ENCODE measurements at regions not wholly inside any gene's neighbourhood (a gene's known extent, or its start where the extent isn't known, plus 50 kb on each side); places are given as distances from the start of the nearest gene placed in this dataset.

- no peak for DNase-seq (ENCODE audit: low read depth in 2 of 2)
These were observed 241.2 kb upstream of the NCKAP5 start for GRCh38 chr2:133809485-133809884.

- DNase-seq (ENCODE audit: low read depth in 2 of 2) = no peak
These were observed 242.3 kb upstream of the NCKAP5 start for GRCh38 chr2:133810559-133810958.

- DNase-seq (ENCODE audit: low read depth in 2 of 2) = no peak
These were observed 243.3 kb upstream of the NCKAP5 start for GRCh38 chr2:133811409-133812125.

DNA sequence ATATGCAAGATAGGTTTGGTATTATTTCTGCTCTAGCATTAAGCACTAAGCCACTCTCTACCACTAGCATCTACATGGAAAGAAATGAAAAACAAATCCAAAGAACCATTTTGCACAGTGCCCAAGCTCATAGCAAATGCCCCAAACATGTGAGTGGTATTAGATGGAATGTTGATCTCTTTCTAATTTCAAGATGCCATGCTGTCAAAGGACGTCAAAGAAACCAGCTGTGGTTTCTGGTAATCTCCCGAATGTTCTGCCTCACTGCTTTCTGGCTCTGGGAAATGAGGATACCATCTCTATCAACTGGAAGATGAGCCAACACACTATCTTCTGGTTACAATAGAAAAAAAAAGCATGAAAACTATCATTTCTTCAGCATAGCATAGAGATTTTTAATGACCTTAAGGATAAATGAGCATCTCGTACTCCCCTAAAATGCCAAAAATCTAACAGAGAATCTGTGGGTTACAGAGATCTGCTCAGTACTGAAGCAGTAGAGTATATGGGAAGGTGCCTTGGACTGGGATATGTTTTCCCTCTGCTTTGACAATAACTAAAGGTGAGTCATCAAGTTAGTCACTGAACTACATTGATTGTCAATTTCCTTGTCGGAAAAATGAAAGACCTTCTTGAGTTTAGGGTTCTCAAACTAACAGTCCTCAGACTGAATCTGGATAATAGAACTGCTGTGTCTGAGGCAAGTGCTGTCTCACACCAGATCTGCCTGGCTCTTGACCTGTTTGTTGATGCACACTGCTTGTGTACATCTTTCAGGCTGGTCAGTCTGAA is 244.8 kb upstream of the NCKAP5 start:
- peak in 1 of 2 donors; percentile 82 for DNase-seq (ENCODE audit: low read depth in 2 of 2)

DNA sequence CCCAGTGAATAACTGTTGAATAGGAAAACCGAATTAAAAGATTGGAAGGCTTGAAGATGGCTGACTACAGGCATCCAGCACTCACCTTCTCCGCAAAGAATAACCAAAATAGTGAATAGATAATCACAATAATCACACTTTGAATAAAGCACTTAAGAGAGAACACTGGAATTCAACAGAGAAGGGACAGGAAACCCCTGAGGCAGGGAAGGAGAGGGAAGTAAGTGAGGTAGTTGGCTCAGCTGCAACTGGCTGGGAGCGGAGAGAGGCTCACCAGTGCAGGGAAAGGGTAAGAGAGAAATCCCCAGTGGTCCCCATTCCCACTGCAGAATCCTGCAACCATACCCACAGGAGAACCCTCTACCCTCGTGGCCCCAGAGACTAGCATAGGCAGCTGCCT is 246.6 kb upstream of the NCKAP5 start:
- no peak for DNase-seq (ENCODE audit: low read depth in 2 of 2)

DNA sequence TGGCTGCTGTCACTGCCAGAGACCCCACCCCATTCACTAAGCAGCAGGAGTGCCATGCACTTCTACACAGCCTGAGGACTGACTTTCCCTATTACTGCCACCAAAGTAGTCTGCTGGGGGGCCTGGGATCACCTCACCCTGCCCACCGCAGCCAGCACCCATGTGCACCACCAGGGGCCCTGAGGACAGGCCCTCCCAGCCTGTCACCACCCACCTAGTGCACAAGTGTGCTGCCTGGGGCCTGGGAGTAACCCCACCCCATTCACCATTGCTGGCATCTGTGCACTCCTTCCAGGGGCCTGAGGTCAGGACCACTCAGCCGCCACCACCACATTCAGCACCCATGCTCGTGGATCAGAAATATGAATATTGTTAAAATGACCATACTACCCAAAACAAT is 247.8 kb upstream of the NCKAP5 start:
- no peak for DNase-seq (ENCODE audit: low read depth in 2 of 2)

- DNase-seq (ENCODE audit: low read depth in 2 of 2) = peak; percentile 90 to 98
These were observed 249.7 kb upstream of the NCKAP5 start for GRCh38 chr2:133817680-133818566.

DNA sequence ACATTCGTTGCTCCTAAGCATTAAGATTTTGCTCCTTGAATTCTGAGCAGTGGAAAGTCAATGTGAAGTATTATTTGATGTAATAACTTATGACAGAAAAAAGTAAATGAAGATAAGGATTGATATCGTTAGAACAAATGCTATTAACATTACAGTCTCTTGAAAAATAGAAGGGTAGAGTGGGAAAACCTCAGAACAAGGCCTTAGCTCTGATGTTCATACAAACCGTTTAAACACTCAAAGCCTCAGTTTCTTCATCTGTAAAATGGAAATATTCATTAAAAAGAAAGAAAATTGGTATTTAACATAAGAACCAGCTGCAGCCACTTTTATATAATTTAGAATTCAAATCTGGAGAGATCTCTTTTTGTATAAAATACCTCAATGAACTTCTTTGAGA is 250.4 kb upstream of the NCKAP5 start:
- no peak for DNase-seq (ENCODE audit: low read depth in 2 of 2)

- peak in 1 of 2 donors; percentile 42 for DNase-seq (ENCODE audit: low read depth in 2 of 2)
These were observed 251.6 kb upstream of the NCKAP5 start for GRCh38 chr2:133819906-133820305.

GRCh38 chr2:133821107-133821760 is 253.0 kb upstream of the NCKAP5 start:
- peak in 1 of 2 donors; percentile 47 for DNase-seq (ENCODE audit: low read depth in 2 of 2)

DNA sequence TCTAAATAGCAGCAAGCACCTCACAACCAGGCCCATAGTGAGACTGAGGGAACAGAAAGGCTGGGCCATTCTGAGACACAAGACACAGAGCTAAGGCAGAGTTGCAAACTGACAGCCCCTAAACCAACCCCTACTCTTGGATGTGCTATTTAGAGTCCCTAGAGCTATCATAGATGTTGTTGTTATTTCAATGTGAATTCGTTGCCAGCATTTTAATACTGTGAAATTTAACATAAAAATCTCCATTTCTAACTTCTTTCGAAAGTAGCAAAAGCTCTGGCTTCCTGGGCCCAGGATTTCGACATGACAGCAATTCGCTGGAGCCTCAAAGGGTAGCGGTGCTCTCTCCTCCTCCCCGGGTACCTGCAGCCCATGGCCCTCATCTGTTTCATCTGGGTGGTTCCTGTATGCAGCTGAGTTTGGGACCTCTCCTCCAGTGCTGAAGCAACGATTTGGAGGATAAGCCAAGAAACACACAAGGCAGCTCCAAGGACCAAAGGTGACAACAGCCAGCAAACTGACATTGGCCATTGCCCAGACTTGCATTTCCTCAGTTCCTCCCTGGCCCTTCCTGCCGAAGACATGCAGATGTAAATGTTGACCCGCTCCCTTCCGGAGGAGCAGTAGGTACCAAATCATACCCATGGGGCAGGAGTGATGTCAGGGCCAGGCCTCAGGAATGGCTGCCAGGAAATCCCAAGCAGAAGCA is 254.4 kb upstream of the NCKAP5 start:
- DNase-seq (ENCODE audit: low read depth in 2 of 2) = peak in 1 of 2 donors; percentile 26

- DNase-seq (ENCODE audit: low read depth in 2 of 2) = no peak
These were observed 254.9 kb upstream of the NCKAP5 start for GRCh38 chr2:133823226-133823550.

- no peak for DNase-seq (ENCODE audit: low read depth in 2 of 2)
These were observed 256.6 kb upstream of the NCKAP5 start for GRCh38 chr2:133824869-133825268.

GRCh38 chr2:133825778-133826177 is 257.5 kb upstream of the NCKAP5 start:
- DNase-seq (ENCODE audit: low read depth in 2 of 2) = no peak

DNA sequence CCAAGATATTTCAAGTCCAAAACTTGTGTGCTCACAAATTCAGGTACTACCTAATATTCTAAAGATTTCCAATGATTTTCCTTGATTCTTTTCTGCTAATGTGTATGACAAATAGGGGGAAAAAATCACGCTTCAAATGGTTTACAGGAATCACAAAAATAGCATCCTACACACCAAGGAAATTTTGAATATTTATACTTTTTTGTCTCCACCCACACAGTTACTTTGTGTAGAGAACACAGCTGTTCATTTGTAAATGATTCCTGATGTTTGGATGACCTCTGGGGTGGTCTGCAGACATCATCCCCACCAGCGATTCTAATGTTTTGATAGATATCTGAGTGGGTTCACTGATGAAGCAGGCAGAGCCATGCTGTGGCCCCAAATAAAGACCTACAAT is 260.6 kb upstream of the NCKAP5 start:
- DNase-seq (ENCODE audit: low read depth in 2 of 2) = no peak

DNA sequence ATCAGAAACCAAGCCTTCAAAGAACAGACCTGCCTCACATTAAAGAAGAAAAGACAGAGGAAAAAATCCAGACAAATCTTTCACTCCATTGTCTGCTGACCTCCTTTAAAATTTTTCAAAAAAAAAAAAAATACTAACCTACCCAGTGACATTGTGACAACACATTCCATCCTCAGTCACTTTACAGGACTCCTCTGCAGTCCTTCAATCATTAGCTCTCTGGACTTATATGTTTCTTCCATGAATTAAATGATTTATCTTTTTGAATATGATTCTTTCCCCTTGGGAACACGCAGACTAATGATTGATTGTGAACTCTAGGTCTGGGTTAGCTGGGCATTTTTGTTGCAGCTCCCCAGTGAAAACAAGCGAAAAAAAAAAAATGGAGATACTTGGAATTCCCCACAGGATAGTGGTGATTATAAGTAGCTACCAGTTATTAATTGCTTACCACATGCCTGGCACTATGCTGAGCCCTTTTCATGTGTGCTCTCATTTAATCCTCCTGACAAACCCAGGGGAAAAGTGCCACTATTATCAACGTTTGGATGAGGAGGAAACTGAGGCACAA is 261.3 kb upstream of the NCKAP5 start:
- DNase-seq (ENCODE audit: low read depth in 2 of 2) = peak in 1 of 2 donors; percentile 26

DNA sequence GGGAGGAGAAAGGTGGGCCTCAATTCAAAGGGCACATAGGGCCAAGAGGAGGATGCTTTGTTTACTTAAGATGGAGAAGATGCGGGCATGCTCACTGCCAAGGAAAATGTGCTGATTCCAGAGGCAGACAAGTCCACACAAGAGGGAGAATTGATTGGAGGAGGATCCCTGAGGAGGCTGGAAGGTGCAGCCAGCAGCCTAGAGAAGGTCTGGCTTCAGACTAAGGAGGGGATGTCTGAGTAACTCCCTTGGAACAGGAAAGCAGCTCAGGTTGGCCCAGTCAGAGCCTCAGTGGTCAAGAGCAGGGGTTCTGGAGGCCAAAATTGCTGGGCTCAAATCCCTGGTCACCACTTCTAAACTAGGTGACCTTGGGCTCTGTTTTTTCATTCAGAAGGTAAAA is 265.5 kb upstream of the NCKAP5 start:
- DNase-seq (ENCODE audit: low read depth in 2 of 2) = no peak

GRCh38 chr2:133835821-133836619 is 267.8 kb upstream of the NCKAP5 start:
- DNase-seq (ENCODE audit: low read depth in 2 of 2) = no peak

DNA sequence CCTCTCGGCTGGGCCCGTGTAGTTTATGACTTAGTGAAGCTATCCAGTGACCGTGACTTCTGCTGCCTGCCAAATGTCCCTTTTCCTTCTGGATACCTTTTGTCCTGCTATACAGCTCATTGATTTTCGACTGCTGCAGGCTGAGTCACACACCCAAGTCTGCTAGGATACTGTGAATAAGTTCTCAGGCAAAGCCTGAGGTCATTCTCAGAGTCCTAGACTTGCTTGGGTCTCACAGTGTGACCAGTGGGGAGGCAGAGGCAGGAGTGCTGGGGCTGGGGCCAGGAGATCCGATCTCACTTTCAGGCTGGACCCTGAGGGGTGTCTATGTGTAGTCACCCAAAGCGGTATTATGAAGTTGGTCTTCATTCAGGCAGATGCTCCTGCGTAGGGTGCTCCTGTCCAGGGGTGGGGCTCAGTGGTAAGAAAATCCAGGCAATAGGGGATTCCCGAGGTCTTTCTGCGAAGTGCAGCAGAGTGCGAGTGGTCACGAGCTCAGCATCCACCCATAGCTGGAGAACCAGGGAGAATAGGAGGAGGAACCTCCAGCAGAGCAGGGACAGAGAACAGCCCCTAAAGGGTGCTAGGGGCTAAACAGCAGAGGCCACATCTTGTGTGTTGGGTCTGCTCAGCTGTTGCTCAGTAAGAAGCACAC is 268.6 kb upstream of the NCKAP5 start:
- no peak for DNase-seq (ENCODE audit: low read depth in 2 of 2)

All from lung microvascular endothelial cell (primary cell).